GM21737 (cell line): ENCODE measurements at regions not wholly inside any gene's neighbourhood (a gene's known extent, or its start where the extent isn't known, plus 50 kb on each side); places are given as distances from the start of the nearest gene placed in this dataset.

Experiments
- ATAC-seq: cut with Tn5 transposase; IDR thresholded peaks from one replicate; pipeline ENCODE4 v1.9.1; 2021; ENCODE audit warnings: mild to moderate bottlenecking, moderate library complexity; ENCODE audit not compliant: unreplicated experiment

DNA sequence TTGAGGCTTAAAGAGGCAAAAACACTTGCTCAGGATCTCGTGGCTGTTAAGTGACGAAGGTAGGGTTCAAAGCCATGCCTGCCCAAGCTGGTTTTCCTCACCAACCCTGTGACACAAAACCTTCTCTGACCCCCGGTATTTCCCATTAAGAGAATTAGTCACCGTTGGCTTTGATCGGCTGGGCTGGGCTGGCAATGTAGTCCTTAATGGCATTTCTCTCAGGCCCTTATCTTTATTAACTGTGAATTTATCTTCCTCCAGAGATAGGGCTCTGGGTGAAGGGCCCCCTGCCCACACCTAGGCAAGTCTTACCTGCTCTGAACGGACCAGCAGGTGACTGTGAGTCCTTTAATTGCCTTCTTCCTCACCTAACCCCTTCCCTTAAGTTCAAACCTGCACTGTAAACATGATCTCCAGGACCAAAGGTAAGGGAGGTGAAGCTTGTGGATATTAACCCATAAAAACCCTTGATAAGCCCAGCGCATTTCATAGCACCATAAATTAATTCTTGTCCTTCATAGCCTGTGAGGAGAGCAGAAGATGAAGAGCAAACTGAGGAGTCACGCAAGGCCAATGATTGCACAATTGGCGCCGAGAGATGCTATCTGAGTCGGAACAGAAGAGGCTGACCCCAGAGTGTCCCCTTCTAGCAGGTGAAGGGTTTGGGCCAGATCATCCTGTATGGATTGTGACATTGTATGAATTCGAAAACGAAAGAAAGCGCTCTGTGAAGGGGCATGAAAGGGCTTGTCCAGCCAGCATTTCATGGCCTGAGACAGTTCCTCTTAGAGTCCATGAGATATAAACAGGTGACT is 790.8 kb upstream of the TBX3 start:
- ATAC-seq, result no peak

- ATAC-seq, result no peak
Measured at GRCh38 chr12:115473257-115473956, 789.4 kb upstream of the TBX3 start.

- no peak for ATAC-seq
Measured at GRCh38 chr12:115472852-115473251, 788.9 kb upstream of the TBX3 start.

DNA sequence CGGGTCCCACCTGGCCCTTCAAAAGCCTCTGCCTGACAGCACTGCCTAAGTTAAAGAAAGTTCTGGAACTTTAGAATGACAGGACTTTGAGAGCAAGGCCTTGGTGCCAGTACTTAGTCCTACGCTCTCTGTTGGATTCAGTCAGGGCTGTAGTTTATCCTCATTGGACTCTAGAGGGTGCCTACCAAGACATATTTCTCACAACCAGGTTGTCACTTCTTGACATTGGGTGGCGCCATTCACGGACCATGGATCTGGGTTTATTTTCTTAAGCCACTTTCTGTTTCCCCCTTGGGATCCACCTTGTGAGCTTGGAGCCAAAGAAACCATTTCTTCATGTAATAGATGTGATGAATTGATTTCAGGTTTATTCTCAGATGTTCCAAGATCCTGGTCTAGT is 787.0 kb upstream of the TBX3 start:
- ATAC-seq, result no peak

DNA sequence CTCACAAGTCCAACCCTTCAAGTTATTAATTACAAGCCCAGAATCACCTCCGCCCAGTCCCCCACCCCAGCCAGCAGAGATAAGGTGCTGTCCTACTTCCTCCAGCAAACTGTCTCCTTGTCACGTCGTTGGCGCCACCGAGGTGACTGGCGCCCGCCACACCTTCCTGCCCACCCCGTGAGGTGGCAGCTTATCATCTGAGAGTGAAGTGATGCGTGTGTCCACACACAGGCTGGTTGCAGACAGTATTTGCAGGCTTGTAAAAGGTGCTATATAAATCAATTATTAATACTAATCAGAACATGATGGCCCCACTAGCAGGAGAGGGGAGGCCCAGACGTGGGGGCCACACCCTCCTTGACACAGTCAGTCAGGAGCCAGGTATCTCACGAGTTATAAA is 786.6 kb upstream of the TBX3 start:
- ATAC-seq, result no peak

DNA sequence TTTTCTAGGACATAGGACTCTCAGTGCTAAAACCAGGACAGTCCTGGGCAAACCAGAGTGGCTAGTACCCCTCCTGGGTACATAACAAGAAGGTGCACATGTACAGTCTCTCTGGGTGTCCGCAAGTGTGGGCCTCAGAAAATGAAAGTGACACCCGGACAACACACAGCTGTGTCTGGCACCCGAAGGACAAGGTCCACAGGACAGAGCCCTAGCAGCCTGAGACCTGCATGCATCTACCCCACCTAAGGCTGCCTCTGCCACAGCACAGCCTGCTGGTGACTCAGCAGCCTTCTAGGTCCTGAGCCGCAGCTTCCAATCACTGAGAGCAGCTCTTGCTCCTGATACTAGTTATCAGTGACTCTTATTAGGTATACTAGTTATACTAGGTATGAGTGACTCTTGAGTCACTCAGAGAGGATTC is 784.1 kb upstream of the TBX3 start:
- ATAC-seq, result no peak

DNA sequence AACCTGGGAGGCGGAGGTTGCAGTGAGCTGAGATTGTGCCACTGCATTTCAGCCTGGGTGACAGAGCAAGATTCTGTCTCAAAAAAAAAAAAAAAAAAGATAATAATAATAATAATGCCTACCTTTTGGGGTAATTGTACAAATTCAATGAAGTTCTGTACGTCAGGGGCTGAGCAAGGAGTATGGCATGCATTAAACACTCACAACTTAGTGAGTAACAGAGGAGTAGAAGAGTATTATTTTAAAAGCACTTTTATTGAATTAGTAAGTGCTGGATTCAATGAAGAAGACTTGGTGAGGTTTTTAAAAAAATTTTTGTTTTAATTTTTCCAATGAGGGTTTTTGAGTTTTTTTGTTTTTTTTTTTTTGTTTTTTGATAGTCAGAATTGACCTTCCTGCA is 783.6 kb upstream of the TBX3 start:
- ATAC-seq, result no peak

GRCh38 chr12:115466076-115466475 is 782.1 kb upstream of the TBX3 start:
- no peak for ATAC-seq

- no peak for ATAC-seq
Measured at GRCh38 chr12:115464661-115465060, 780.7 kb upstream of the TBX3 start.

GRCh38 chr12:115464111-115464581 is 780.2 kb upstream of the TBX3 start:
- ATAC-seq, result no peak

- no peak for ATAC-seq
Measured at GRCh38 chr12:115461401-115461800, 777.4 kb upstream of the TBX3 start.

DNA sequence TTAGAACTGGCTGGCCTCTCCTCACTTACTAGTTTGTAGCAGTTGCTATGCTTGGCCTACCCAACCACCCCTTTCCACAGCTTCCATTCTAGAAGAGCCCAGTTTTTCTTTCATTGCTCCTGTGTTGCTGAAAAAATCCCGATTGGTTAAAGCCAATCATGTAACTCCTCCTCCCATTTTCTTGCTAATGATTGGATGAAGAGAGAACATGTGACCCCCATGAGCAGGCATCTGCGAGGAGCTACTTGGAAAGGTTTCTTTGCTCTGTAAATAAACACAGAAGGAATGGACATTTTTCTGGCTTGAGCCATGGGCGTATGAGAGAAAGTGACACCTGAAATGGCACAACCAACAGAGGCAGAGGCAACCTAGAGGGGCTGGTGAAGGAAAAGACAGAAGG is 773.8 kb upstream of the TBX3 start:
- ATAC-seq, result no peak

DNA sequence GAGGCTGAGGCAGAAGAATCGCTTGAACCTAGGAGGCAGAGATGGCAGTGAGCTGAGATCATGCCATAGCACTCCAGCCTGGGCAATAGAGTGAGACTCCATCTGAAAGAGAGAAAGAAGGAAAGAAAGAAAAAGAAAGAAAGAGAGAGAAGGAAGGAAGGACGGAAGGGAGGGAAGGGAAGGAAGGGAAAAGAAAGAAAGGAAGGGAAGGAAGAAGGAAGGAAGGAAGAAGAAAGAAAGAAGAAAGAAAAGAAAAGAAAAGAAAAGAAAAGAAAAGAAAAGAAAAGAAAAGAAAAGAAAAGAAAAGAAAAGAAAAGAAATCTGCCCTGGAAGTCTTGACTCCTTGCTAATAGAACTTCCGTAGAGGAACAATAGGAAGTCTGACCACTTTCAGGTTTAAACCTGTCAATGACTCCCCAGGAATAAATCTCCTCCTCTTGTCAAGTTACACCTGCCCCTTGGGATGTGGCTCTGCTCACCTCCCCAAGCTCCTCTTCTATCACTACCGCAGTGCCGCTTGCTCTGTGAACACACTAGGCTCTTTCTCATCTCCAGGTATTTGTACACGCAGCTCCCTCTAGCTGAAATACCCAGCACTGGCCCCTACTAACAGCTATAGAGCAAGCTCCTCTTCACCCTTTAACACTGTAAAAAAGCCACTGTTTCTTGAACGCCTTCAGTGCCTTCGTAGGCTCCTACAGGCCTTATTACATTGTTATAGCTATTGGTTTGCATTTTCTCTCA is 773.1 kb upstream of the TBX3 start:
- ATAC-seq, result no peak

- no peak for ATAC-seq
Measured at GRCh38 chr12:115455268-115455681, 771.3 kb upstream of the TBX3 start.

DNA sequence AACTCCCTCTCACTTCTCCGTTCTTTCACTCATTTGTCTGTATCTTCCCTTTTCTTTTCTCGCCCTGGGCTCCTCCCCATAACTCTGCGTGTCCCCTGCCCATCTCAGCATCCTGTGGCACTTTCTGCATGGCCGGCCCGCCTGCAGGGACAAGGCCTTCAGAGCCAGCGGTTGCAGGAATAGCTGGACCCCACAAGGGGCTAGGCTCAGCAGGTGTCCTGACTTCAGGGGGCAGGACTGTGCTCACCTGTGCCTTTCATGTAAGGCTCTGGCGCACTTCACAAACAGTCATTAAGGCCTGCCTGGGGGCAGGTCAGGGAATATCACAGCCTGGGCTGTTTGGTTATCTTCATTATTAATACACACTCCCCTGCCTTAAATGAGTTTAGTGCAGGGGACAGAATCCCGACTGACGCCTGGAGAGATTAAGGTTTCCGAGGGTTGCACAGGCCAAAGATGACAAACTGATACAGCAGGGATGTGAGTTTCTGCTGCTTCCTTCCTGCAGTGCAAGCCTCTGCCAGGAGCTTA is 768.8 kb upstream of the TBX3 start:
- no peak for ATAC-seq

GRCh38 chr12:115451780-115452736 is 768.1 kb upstream of the TBX3 start:
- ATAC-seq, result no peak

DNA sequence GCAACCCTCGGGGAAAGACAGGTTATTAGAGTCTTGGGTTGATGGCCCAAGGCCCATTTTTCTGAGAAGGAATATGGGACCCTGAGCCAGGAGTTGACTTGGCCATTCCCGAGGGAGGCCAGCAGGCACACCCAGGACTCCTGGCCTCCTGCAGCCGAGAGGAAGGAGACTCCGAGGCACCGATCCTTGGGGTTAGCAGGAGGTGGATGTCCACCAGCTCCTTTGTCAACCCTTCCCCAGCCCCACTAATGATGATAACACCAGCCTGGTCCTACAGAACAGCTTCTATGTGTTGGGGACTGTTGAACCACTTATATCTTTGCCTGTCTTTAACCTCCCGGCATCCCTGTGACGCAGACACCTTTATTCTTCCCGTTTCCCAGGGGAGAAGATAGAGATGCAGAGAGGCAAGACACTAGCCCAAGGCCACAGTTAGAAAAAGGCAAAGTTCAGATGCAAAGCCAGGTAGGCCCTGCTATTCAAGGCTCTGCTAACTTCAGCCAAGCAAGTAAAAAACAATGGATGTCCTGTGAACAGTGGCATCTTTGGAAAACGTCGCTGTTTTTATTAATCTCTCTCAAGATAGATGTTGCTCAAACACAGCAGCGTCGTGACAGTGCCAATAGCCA is 767.3 kb upstream of the TBX3 start:
- no peak for ATAC-seq

GRCh38 chr12:115450710-115451109 is 766.7 kb upstream of the TBX3 start:
- no peak for ATAC-seq

- ATAC-seq, result no peak
Measured at GRCh38 chr12:115450017-115450416, 766.0 kb upstream of the TBX3 start.

- ATAC-seq, result no peak
Measured at GRCh38 chr12:115449526-115449925, 765.6 kb upstream of the TBX3 start.
